ENCODE measurements at regions not wholly inside any gene's neighbourhood (a gene's known extent, or its start where the extent isn't known, plus 50 kb on each side); places are given as distances from the start of the nearest gene placed in this dataset.

DNA sequence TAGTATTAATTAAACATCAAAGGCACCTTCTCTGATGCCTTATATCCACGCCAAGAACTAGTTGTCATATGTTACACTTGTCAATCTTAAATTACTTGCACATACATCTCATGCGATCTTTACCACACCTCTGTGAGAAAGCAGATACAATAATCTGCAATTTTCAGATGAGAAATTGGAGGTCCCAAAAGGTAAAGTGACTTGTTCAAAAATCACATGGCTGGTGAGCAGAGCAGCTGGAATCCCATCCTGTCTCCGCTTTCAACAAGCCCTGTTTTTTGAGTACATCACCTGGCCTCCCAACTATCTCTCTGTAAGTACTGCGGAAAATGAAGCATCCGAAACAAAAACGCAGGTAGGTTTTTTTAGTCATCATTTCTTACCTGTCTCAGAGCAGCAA lies 203.4 kb upstream of the FOXN3 start:
- no peaks in the 10 kb centered on the region for H3K9me3 ChIP-seq
- intact Hi-C loops (cut with DNase I), result no loop called here
- ATAC-seq (no peak), DNase-seq (no peak)
- H3K4me1 ChIP-seq, result peaks cover 0 to 20% (median 5%) of the 10 kb centered on the region in 4 donors
- no peaks in the 10 kb centered on the region for H3K36me3 ChIP-seq
- no peak overlapping the region for H3K27ac ChIP-seq
- H3K4me3 ChIP-seq, result no peak overlapping the region
- 96% methylated on average over 6 of the region's 6 CpGs for WGBS (ENCODE audit: insufficient coverage, low coverage, low lambda C conversion rate, missing lambda C conversion rate)
- TF ChIP-seq POLR2A (IDR thresholded peaks at IDR 0.05) (no peak), CTCF (IDR thresholded peaks at IDR 0.05) (no peak)
- H3K27me3 ChIP-seq, result no peaks in the 10 kb centered on the region

DNA sequence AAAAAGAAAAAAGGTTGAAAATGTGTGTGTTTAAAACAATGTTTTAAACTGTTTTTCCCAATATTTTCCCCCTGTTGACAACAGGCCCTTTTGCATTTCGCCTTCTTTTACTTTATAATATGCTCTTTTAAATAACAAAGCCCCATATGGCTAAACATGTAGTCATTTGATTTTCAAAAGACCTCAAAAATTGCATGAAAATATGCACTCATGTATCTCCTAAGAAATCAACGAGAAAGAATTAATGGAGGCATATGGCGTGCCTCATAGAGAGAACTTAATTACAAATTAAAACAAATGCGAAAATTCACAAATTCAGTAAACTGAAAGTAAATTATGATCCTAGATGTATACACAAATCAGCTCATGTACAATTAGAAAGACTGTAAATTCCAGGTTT lies 202.6 kb upstream of the FOXN3 start:
- TF ChIP-seq POLR2A (IDR thresholded peaks at IDR 0.05), result no peak
- TF ChIP-seq CTCF (IDR thresholded peaks at IDR 0.05), result no peak
- Histone ChIP-seq H3K36me3 (no peaks in the 10 kb centered on the region), H3K27ac (peak overlapping the region; percentile 84 to 90 (median 89)), H3K4me3 (peak overlapping the region; percentile 56 to 70 (median 64)), H3K4me1 (peaks cover 0 to 20% (median 5%) of the 10 kb centered on the region in 4 donors), H3K9me3 (no peaks in the 10 kb centered on the region), H3K27me3 (no peaks in the 10 kb centered on the region)
- intact Hi-C loops (cut with DNase I), result no loop called here
- 44% methylated on average over 4 of the region's 4 CpGs for WGBS (ENCODE audit: insufficient coverage, low coverage, low lambda C conversion rate, missing lambda C conversion rate)
- ATAC-seq (no peak), DNase-seq (no peak)

- peak overlapping the region; percentile 84 to 90 (median 89) for H3K27ac ChIP-seq
- peaks cover 0 to 20% (median 5%) of the 10 kb centered on the region in 4 donors for H3K4me1 ChIP-seq
- under 1% methylated on average over 26 of the region's 66 CpGs for WGBS (ENCODE audit: insufficient coverage, low coverage, low lambda C conversion rate, missing lambda C conversion rate)
- DNase-seq (peak; percentile 82 to 88 (median 85)), ATAC-seq (peak; percentile 73 to 90 (median 89))
- TF ChIP-seq POLR2A (IDR thresholded peaks at IDR 0.05) (peak; percentile 59), CTCF (IDR thresholded peaks at IDR 0.05) (peak in 1 of 4 donors; percentile 3)
- H3K27me3 ChIP-seq, result no peaks in the 10 kb centered on the region
- no peaks in the 10 kb centered on the region for H3K36me3 ChIP-seq
- intact Hi-C loops (cut with DNase I), result no loop called here
- peak overlapping the region; percentile 56 to 70 (median 64) for H3K4me3 ChIP-seq
- no peaks in the 10 kb centered on the region for H3K9me3 ChIP-seq
Observed at GRCh38 chr14:89618811-89619551, 201.9 kb upstream of the FOXN3 start.

DNA sequence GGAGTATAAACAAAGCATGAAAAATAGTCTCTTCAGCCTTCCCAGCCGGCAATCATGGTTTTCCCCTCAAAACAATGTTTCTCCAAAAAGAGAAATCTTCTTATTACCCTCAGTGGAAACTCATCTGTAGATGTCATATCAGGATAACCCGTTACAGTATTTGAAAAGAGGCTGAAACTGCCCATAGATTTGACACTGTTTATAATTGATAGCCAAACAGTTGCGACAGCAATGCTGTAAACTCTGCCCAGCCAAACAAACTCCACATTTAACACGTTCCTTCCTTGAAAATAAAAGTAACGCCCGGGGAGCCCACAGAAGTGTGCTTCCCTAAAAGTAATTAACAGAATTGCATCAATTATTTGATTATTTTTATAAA lies 201.3 kb upstream of the FOXN3 start:
- WGBS (ENCODE audit: insufficient coverage, low coverage, low lambda C conversion rate, missing lambda C conversion rate), result 0% methylated on average over 6 of the region's 6 CpGs
- peak; percentile 64 to 70 (median 68) for ATAC-seq
- Histone ChIP-seq H3K27me3 (no peaks in the 10 kb centered on the region), H3K4me3 (peak overlapping the region; percentile 56 to 70 (median 64)), H3K27ac (peak overlapping the region; percentile 84 to 90 (median 89)), H3K36me3 (no peaks in the 10 kb centered on the region), H3K4me1 (peaks cover 0 to 20% (median 5%) of the 10 kb centered on the region in 4 donors), H3K9me3 (no peaks in the 10 kb centered on the region)
- intact Hi-C loops (cut with DNase I), result no loop called here
- DNase-seq, result peak in 1 of 3 donors; percentile 59
- TF ChIP-seq POLR2A (IDR thresholded peaks at IDR 0.05) (no peak), CTCF (IDR thresholded peaks at IDR 0.05) (no peak)

All from right lobe of liver (tissue), 6 donors.